PFSK-1 (cell line): ENCODE measurements at regions not wholly inside any gene's neighbourhood (a gene's known extent, or its start where the extent isn't known, plus 50 kb on each side); places are given as distances from the start of the nearest gene placed in this dataset.

Source experiments
- FOXP2 ChIP-seq: optimal IDR thresholded peaks from 2 replicates; pipeline ENCODE3; 2011; ENCODE audit warnings: borderline replicate concordance, control low read depth, inconsistent platforms; ENCODE audit not compliant: insufficient read depth; ENCODE audit errors: extremely low read length, extremely low read depth
- POLR2AphosphoS5 ChIP-seq: IDR thresholded peaks from 2 replicates; pipeline ENCODE4 v1.6.1; 2012; ENCODE audit warnings: low read depth, mild to moderate bottlenecking, control low read depth, low read length, moderate library complexity
- SIN3A ChIP-seq: IDR thresholded peaks from 2 replicates; pipeline ENCODE4 v1.6.1; 2012; ENCODE audit warnings: mild to moderate bottlenecking, low read length, moderate library complexity, borderline replicate concordance; ENCODE audit not compliant: insufficient read depth
- TAF1 ChIP-seq: IDR thresholded peaks from 2 replicates; pipeline ENCODE4 v1.6.1; 2012; ENCODE audit warnings: low read length, control low read depth, borderline replicate concordance; ENCODE audit not compliant: insufficient read depth
- TF ChIP-seq, protein P1 (sequence below), 2 experiments: IDR thresholded peaks; 2 replicates each; pipeline versions ENCODE4 v1.6.1 to v1.8.0; 2011 to 2012; ENCODE audit warnings: low read depth in 2 of 2, low read length in 2 of 2, control low read depth in 1 of 2, inconsistent platforms in 1 of 2, mild to moderate bottlenecking in 1 of 2, moderate library complexity in 1 of 2; ENCODE audit not compliant: insufficient read depth in 1 of 2

DNA sequence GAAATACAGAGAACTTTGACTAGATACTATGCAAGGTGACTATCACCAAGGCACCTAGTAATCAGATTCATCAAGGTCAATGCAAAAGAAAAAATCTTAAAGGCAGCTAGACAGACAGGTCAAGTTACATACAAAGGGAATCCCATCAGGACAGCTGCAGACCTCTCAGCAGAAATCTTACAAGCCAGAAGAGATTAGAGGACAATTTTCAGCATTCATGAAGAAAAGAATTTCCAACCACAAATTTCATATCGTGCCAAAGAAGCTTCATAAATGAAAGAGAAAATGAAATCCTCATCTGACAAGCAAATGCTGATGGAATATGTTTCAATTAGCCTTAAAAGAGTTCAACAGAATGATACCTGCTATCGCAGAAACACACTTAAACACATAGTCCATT, 913.7 kb downstream of the RPS29 start:
- TF ChIP-seq TAF1 = no peak

DNA sequence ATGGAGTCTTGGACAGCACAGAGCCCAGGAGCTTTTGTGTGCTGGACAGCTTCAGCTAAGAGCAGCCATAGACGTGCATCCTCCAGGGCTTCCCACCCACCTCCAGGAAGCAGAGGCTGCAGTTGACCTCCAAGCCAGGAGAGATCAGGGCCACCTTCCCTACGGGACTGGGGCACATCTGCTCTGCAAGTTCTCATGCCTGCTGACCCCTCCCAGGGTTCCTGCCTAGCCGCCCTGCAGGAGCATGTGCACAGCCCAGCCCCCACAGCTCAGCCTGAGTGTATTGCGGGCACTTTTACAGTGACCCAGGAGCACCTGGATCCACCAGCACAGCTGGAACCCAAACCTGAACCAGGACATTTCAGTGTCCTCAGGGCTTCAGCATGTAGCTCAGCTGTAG, 915.2 kb downstream of the RPS29 start:
- no peak for TF ChIP-seq TAF1
- TF ChIP-seq, protein P1, sequence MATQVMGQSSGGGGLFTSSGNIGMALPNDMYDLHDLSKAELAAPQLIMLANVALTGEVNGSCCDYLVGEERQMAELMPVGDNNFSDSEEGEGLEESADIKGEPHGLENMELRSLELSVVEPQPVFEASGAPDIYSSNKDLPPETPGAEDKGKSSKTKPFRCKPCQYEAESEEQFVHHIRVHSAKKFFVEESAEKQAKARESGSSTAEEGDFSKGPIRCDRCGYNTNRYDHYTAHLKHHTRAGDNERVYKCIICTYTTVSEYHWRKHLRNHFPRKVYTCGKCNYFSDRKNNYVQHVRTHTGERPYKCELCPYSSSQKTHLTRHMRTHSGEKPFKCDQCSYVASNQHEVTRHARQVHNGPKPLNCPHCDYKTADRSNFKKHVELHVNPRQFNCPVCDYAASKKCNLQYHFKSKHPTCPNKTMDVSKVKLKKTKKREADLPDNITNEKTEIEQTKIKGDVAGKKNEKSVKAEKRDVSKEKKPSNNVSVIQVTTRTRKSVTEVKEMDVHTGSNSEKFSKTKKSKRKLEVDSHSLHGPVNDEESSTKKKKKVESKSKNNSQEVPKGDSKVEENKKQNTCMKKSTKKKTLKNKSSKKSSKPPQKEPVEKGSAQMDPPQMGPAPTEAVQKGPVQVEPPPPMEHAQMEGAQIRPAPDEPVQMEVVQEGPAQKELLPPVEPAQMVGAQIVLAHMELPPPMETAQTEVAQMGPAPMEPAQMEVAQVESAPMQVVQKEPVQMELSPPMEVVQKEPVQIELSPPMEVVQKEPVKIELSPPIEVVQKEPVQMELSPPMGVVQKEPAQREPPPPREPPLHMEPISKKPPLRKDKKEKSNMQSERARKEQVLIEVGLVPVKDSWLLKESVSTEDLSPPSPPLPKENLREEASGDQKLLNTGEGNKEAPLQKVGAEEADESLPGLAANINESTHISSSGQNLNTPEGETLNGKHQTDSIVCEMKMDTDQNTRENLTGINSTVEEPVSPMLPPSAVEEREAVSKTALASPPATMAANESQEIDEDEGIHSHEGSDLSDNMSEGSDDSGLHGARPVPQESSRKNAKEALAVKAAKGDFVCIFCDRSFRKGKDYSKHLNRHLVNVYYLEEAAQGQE (IDR thresholded peaks at IDR 0.05; ENCODE audit: insufficient read depth in 1 of 2, low read depth in 2 of 2, low read length in 2 of 2) = no peak
- TF ChIP-seq POLR2AphosphoS5 = no peak
- TF ChIP-seq FOXP2 = no peak
- TF ChIP-seq SIN3A = no peak

DNA sequence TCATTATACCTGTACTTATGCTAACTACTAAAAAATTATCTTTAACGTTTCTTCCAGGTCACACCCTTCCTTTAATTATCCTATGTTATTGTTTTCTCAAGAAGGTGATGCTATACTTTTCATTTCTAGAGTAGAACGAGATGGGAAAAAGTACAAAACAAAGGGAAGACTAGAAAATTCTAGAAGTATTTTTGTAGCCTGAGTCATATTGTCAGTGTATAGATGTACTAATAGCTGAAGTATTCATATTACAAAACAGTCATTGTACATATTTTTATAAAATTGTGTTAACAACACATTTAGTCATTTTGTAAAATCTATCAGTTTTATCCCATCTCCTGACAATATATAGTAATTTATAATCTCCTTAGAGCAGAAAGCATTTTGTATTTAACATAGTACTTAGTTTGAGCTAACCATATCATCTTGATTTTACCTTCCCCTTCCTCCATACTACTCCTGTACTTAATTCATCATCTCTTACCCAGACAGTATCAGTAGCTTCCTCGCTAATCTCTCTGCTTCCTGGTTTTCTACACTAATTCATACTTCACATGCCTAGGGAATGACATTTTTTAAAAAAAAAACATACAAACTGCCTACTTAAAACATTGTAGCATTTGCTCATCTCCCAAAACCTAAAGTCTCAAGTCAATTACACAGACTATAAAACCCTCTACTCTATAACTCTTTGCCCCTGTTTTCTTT, 920.9 kb downstream of the RPS29 start:
- no peak for TF ChIP-seq FOXP2
- no peak for TF ChIP-seq POLR2AphosphoS5
- TF ChIP-seq SIN3A = no peak
- TF ChIP-seq, protein P1 (IDR thresholded peaks at IDR 0.05; ENCODE audit: insufficient read depth in 1 of 2, low read depth in 2 of 2, low read length in 2 of 2) = no peak

DNA sequence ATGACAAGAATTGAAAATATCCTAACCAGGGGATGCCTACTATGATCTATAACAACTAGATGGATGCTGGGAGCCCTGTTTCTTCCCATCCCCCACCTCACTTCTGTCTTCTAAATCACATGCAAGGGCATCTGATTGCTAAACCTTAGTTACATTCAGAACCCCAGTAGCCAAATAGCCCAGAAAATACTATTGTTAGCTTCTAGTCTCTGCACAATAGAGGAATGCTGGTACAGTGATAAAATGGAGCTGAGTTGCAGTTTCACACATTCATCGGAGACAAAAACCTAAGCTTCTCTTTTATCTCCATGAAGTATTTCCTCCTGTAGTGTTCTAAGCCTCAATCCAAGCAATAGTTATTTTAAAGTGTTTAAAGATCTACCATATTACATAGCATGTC, 942.9 kb downstream of the RPS29 start:
- TF ChIP-seq, protein P1 (IDR thresholded peaks at IDR 0.05; ENCODE audit: insufficient read depth in 1 of 2, low read depth in 2 of 2, low read length in 2 of 2) = no peak
- no peak for TF ChIP-seq SIN3A
- TF ChIP-seq POLR2AphosphoS5 = no peak

DNA sequence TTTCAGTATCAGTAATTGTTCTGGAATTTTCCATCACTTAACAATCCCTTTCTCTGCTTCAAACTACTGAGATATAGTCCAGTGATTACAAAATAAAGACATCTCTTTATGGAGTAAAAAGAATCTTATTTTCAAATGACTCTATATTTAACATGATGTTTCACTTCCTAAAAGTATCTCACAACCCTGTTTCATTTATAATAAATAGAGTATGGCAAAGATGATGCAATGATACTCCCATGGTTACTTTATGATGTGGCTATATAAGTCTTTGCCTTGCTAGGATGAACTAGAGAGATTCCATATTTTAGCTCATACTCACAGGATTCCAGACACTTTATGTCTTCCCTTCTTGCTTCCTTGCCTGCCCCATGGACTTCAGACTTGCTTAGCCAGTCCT, 953.5 kb upstream of the MDGA2 start:
- TF ChIP-seq POLR2AphosphoS5 (no peak), FOXP2 (no peak), TAF1 (no peak), SIN3A (no peak)
- TF ChIP-seq, protein P1 (IDR thresholded peaks at IDR 0.05; ENCODE audit: insufficient read depth in 1 of 2, low read depth in 2 of 2, low read length in 2 of 2) = no peak

DNA sequence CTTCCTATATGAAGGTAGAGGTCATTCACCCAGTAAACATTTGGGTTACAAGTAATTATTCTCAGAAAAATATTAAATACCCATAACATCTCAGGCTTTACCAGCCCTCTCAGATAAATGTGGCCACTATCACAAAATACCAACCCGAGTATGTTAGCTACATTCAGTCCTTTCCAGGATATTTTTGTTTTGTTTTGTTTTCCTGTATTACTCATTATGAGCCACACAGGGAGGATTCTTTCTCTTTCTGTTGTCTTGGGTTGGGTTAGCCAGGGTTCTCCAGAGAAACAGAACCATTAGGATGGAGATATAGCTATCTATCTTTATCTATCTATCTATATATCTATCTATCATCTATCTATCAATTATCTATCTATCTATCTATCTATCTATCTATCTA, 947.6 kb upstream of the MDGA2 start:
- no peak for TF ChIP-seq POLR2AphosphoS5
- TF ChIP-seq SIN3A = no peak
- no peak for TF ChIP-seq TAF1
- TF ChIP-seq, protein P1 (IDR thresholded peaks at IDR 0.05; ENCODE audit: insufficient read depth in 1 of 2, low read depth in 2 of 2, low read length in 2 of 2) = no peak
- TF ChIP-seq FOXP2 = no peak
